Stimulated activated naive B cell treated with anti-CD40 and anti-IgM and Interleukin-4, amounts not matched to agents 10 μg/mL and 1 μg/mL and 100 μg/mL, for 72 hours (primary cell): ENCODE measurements at regions not wholly inside any gene's neighbourhood (a gene's known extent, or its start where the extent isn't known, plus 50 kb on each side); places are given as distances from the start of the nearest gene placed in this dataset.

Experiments
- ATAC-seq, 2 donors: fragments of 150-1000 bp; cut with Tn5 transposase; replicated peaks; 2 replicates each; pipeline ENCODE4 v1.10.0; 2021; ENCODE audit warnings: moderate library complexity in 1 of 2
- DNase-seq: peaks from one replicate; pipeline ENCODE4 v3.0.0; 2021
- H3K27ac Mint-ChIP-seq: one replicate; pipeline ENCODE4 v1.8.0; 2022; ENCODE audit warnings: mild to moderate bottlenecking, mixed read lengths
- H3K27me3 Mint-ChIP-seq, 2 donors: one replicate each; pipeline ENCODE4 v1.8.0; 2022; ENCODE audit warnings: mixed read lengths in 2 of 2
- H3K36me3 Mint-ChIP-seq, 2 donors: one replicate each; pipeline ENCODE4 v1.8.0; 2022; ENCODE audit warnings: mixed read lengths in 2 of 2, mild to moderate bottlenecking in 1 of 2
- H3K4me1 Mint-ChIP-seq, 2 donors: one replicate each; pipeline ENCODE4 v1.8.0; 2022; ENCODE audit warnings: mixed read lengths in 2 of 2, mild to moderate bottlenecking in 1 of 2
- H3K4me3 Mint-ChIP-seq, 2 donors: one replicate each; pipeline ENCODE4 v1.8.0; 2022; ENCODE audit warnings: mild to moderate bottlenecking in 2 of 2, mixed read lengths in 2 of 2, moderate library complexity in 1 of 2
- H3K9me3 Mint-ChIP-seq, 2 donors: one replicate each; pipeline ENCODE4 v1.8.0; 2022; ENCODE audit warnings: mixed read lengths in 2 of 2, mild to moderate bottlenecking in 1 of 2

- no peak overlapping the region for H3K4me3 Mint-ChIP-seq
- no peaks in the 10 kb centered on the region for H3K27me3 Mint-ChIP-seq
- no peaks in the 10 kb centered on the region for H3K4me1 Mint-ChIP-seq
- H3K36me3 Mint-ChIP-seq, result peaks cover 0 to 5% of the 10 kb centered on the region in 2 donors
- no peak for ATAC-seq
- no peak overlapping the region for H3K27ac Mint-ChIP-seq
- peaks cover 10 to 17% of the 10 kb centered on the region in 2 donors for H3K9me3 Mint-ChIP-seq
- no peak for DNase-seq
Observed at GRCh38 chr2:222088561-222088960, 210.2 kb downstream of the PAX3 start.

GRCh38 chr2:222087998-222088397 is 210.8 kb downstream of the PAX3 start:
- ATAC-seq (no peak), DNase-seq (no peak)
- no peak overlapping the region for H3K27ac Mint-ChIP-seq
- H3K4me3 Mint-ChIP-seq, result no peak overlapping the region
- H3K9me3 Mint-ChIP-seq, result peaks cover 10 to 17% of the 10 kb centered on the region in 2 donors
- no peaks in the 10 kb centered on the region for H3K4me1 Mint-ChIP-seq
- no peaks in the 10 kb centered on the region for H3K27me3 Mint-ChIP-seq
- H3K36me3 Mint-ChIP-seq, result peaks cover 0 to 5% of the 10 kb centered on the region in 2 donors

- ATAC-seq (no peak), DNase-seq (no peak)
- Mint-ChIP-seq H3K9me3 (peaks cover 6% of the 10 kb centered on the region in 2 donors), H3K4me1 (no peaks in the 10 kb centered on the region), H3K27ac (no peak overlapping the region), H3K36me3 (peaks cover 0 to 5% of the 10 kb centered on the region in 2 donors), H3K4me3 (no peak overlapping the region), H3K27me3 (no peaks in the 10 kb centered on the region)
Observed at GRCh38 chr2:222082201-222082600, 216.6 kb downstream of the PAX3 start.

GRCh38 chr2:222080141-222080540 is 218.7 kb downstream of the PAX3 start:
- peaks cover 0 to 3% of the 10 kb centered on the region in 2 donors for H3K36me3 Mint-ChIP-seq
- DNase-seq, result no peak
- no peaks in the 10 kb centered on the region for H3K4me1 Mint-ChIP-seq
- peaks cover 3 to 4% of the 10 kb centered on the region in 2 donors for H3K9me3 Mint-ChIP-seq
- H3K27me3 Mint-ChIP-seq, result no peaks in the 10 kb centered on the region
- ATAC-seq, result no peak
- H3K4me3 Mint-ChIP-seq, result no peak overlapping the region
- H3K27ac Mint-ChIP-seq, result no peak overlapping the region

DNA sequence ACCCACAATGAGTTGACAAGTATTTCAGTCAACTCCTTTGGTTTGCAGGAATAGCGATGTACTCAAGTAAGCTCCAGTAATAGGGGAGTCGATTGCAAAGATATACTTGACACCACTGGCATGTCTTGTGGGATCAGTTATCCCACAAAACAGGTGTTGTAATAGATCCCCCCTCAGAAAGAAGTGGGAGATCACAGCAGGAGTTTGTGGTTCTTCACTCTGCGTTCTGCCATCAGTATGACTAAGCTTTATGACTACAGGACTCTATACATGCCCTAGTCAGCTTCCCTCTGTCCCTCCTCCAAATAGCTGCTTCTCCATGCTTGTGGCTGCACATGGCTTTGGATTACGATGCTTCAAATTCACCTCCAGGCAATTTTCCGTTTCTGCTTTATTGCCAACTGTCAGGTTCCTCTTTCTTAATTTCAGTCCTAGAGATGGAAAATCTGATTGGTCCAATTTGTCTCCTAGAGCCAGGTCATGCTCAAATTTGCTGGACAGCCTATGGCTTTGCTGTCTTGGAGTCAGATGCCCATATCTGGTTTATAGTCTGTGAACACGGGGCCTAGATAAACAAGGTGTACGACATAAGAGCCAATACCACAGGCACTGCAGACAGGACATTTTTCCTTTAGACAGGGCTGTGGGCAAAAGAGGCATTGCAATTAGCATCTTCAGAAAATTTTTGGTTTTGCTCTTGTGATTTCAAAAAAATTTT is 221.7 kb downstream of the PAX3 start:
- no peak for DNase-seq
- H3K27ac Mint-ChIP-seq, result no peak overlapping the region
- no peaks in the 10 kb centered on the region for H3K4me1 Mint-ChIP-seq
- no peaks in the 10 kb centered on the region for H3K27me3 Mint-ChIP-seq
- H3K36me3 Mint-ChIP-seq, result no peaks in the 10 kb centered on the region
- ATAC-seq, result no peak
- no peak overlapping the region for H3K4me3 Mint-ChIP-seq
- H3K9me3 Mint-ChIP-seq, result no peaks in the 10 kb centered on the region

GRCh38 chr2:222074674-222075073 is 224.1 kb downstream of the PAX3 start:
- ATAC-seq (no peak), DNase-seq (no peak)
- Mint-ChIP-seq H3K9me3 (no peaks in the 10 kb centered on the region), H3K4me3 (no peak overlapping the region), H3K4me1 (no peaks in the 10 kb centered on the region), H3K36me3 (no peaks in the 10 kb centered on the region), H3K27me3 (no peaks in the 10 kb centered on the region), H3K27ac (no peak overlapping the region)

DNA sequence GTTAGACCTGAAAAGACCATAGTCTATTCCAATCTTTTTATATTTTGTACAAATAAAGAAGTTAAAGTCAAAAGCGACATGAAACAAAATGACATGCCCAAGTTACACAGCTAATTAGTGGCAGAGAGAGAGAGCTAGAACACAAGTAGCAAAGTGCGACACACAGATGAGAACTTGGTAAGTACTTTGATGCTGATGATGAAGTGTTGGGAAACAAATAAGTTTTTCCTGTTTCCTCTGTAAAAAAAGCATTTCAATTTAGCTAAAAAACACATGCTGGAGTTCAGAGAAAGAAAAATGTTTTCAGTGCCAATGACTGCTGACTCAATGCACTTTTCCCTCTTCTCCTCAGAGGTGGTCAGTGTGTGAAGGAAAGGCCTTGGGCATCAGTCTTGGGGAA is 226.9 kb downstream of the PAX3 start:
- Mint-ChIP-seq H3K4me1 (no peaks in the 10 kb centered on the region), H3K4me3 (no peak overlapping the region), H3K9me3 (peaks cover 0 to 2% of the 10 kb centered on the region in 2 donors), H3K27ac (no peak overlapping the region), H3K27me3 (no peaks in the 10 kb centered on the region), H3K36me3 (no peaks in the 10 kb centered on the region)
- ATAC-seq, result no peak
- DNase-seq, result no peak

DNA sequence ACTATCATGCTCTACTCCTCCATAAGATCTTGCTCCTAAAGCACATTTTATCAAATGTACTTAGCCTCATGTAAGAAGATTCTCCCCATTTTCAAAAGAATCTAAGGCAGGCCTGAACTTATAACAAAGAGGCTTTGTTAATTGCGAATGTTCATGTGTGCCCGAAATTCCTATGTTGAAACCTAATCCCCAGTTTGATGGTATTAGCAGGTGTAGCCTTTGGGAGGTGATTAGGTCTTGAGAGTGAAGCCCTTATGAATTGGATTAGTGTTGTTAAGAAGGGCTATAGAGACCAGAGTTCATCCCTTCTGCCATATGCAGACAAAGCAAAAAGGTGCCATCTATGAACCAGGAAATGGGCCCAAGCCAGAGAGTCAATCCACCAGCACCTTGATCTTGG is 234.5 kb downstream of the PAX3 start:
- H3K4me1 Mint-ChIP-seq, result no peaks in the 10 kb centered on the region
- H3K36me3 Mint-ChIP-seq, result no peaks in the 10 kb centered on the region

DNA sequence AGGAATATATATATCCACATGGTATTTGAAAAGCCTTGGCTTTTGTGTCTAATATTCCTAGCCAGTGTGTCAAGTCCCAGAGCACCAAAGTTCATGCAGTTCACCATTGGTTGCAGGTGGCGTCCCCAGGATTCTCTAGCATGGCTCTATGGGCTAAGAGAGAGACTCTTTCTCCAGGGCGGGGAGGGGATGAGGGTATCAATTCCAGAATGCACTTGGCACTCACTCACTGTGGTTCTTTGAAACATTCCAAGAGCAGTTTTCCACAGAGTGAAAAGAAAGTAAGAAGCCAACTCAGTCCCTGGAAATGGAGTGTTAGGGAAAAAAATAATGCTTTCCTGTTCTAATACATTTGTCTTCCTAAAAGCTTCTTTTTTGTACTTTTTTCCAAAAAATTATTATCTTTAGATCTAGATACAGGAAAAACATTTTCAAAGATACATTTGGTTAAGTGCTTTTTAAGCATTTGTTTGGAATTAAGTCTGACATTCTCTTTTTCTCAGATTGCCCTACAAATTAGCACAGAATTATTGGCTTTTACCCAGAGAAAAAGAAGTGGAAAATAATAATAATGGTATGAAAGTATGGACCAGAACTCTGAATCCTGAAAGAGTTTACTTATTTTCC is 239.9 kb downstream of the PAX3 start:
- Mint-ChIP-seq H3K27ac (no peak overlapping the region), H3K36me3 (no peaks in the 10 kb centered on the region), H3K4me1 (no peaks in the 10 kb centered on the region), H3K4me3 (no peak overlapping the region), H3K9me3 (peaks cover 0 to 2% of the 10 kb centered on the region in 2 donors), H3K27me3 (peaks cover 13 to 20% of the 10 kb centered on the region in 2 donors)
- no peak for ATAC-seq
- DNase-seq, result no peak

More for the DNA sequence above, 234.5 kb downstream of the PAX3 start:
- peaks cover 0 to 2% of the 10 kb centered on the region in 2 donors for H3K9me3 Mint-ChIP-seq
- peaks cover 6 to 8% of the 10 kb centered on the region in 2 donors for H3K27me3 Mint-ChIP-seq
- DNase-seq (no peak), ATAC-seq (no peak)
- H3K27ac Mint-ChIP-seq, result no peak overlapping the region
- no peak overlapping the region for H3K4me3 Mint-ChIP-seq

GRCh38 chr2:222057347-222058073 is 241.3 kb downstream of the PAX3 start:
- Mint-ChIP-seq H3K27ac (no peak overlapping the region), H3K9me3 (peaks cover 0 to 2% of the 10 kb centered on the region in 2 donors), H3K4me3 (no peak overlapping the region), H3K4me1 (no peaks in the 10 kb centered on the region), H3K27me3 (peaks cover 19 to 26% of the 10 kb centered on the region in 2 donors), H3K36me3 (no peaks in the 10 kb centered on the region)
- ATAC-seq (no peak), DNase-seq (no peak)

GRCh38 chr2:222055328-222055727 is 243.5 kb downstream of the PAX3 start:
- Mint-ChIP-seq H3K27ac (no peak overlapping the region), H3K27me3 (peaks cover 17 to 28% of the 10 kb centered on the region in 2 donors), H3K9me3 (peaks cover 0 to 2% of the 10 kb centered on the region in 2 donors), H3K36me3 (no peaks in the 10 kb centered on the region), H3K4me1 (no peaks in the 10 kb centered on the region), H3K4me3 (no peak overlapping the region)
- DNase-seq (no peak), ATAC-seq (no peak)

DNA sequence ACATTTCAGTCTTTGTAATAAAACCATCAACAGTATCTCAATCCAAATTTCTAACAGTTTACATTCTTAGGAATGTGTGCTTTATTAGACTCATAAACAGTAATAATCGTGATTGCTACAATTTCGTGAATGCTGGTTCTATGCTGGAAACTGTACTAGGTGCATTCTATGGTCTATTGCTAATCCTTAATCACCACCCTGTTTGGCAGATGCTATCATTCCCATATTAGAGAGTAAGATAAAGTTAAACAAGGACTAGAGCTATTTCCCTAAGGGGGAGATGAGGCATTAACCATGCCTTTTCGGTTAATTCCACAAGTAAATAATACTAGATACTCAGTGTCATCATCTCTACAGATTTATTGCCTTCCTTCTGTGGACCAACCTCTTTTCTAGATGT is 244.0 kb downstream of the PAX3 start:
- ATAC-seq (no peak), DNase-seq (no peak)
- peaks cover 13 to 28% of the 10 kb centered on the region in 2 donors for H3K27me3 Mint-ChIP-seq
- no peaks in the 10 kb centered on the region for H3K36me3 Mint-ChIP-seq
- peaks cover 0 to 2% of the 10 kb centered on the region in 2 donors for H3K9me3 Mint-ChIP-seq
- H3K27ac Mint-ChIP-seq, result no peak overlapping the region
- H3K4me1 Mint-ChIP-seq, result no peaks in the 10 kb centered on the region
- H3K4me3 Mint-ChIP-seq, result no peak overlapping the region

DNA sequence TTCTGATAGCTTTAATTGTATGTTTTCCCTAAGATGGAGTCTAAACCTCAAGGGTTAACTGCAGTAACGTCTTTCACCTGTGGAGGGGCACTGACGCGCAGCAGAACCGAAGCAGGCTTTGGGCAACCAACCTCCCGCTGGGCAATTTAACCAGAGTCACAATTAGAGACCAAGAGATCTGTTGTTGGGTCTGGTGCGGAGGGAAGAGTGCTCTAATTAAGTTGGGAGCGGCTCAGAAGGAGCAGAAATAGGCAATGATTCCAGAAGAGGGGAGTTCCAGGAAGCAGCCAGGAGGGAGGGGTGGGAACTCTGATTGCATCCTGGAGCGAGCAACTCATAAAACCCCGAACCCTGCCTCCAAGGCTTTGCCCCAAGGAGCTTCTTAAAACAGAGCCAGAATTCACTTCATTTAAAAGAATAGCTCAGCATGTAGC is 245.8 kb downstream of the PAX3 start:
- Mint-ChIP-seq H3K4me1 (no peaks in the 10 kb centered on the region), H3K27me3 (peaks cover 17 to 33% of the 10 kb centered on the region in 2 donors), H3K27ac (no peak overlapping the region)

GRCh38 chr2:222050981-222051380 is 247.8 kb downstream of the PAX3 start:
- ATAC-seq (no peak), DNase-seq (no peak)
- no peaks in the 10 kb centered on the region for H3K4me1 Mint-ChIP-seq
- peaks cover 0 to 2% of the 10 kb centered on the region in 2 donors for H3K9me3 Mint-ChIP-seq
- H3K27me3 Mint-ChIP-seq, result peaks cover 18 to 33% of the 10 kb centered on the region in 2 donors
- H3K36me3 Mint-ChIP-seq, result no peaks in the 10 kb centered on the region
- H3K27ac Mint-ChIP-seq, result no peak overlapping the region
- no peak overlapping the region for H3K4me3 Mint-ChIP-seq

More for the DNA sequence above, 245.8 kb downstream of the PAX3 start:
- Mint-ChIP-seq H3K36me3 (no peaks in the 10 kb centered on the region), H3K4me3 (no peak overlapping the region), H3K9me3 (peaks cover 0 to 2% of the 10 kb centered on the region in 2 donors)
- ATAC-seq (no peak), DNase-seq (no peak)
